ENCODE measurements at regions not wholly inside any gene's neighbourhood (a gene's known extent, or its start where the extent isn't known, plus 50 kb on each side); places are given as distances from the start of the nearest gene placed in this dataset.

GRCh38 chr6:129766959-129767728 is 57.2 kb upstream of the ARHGAP18 start (continued):
- TF ChIP-seq EZH2phosphoT487 (IDR thresholded peaks at IDR 0.05; ENCODE audit: borderline replicate concordance) (no peak), EZH2 (IDR thresholded peaks at IDR 0.05) (no peak), FOSL1 (IDR thresholded peaks at IDR 0.05; ENCODE audit: low read depth) (peak; percentile 20; the same call in 1 of the 2 replicates), SIN3A (IDR thresholded peaks at IDR 0.05; ENCODE audit: low read depth) (peak; percentile 88), ELF1 (IDR thresholded peaks at IDR 0.05; ENCODE audit: borderline replicate concordance, low read depth) (no peak)

GRCh38 chr6:129764761-129765407 is 54.9 kb upstream of the ARHGAP18 start:
- no peaks in the 10 kb centered on the region for H3K9me3 ChIP-seq (ENCODE audit: control insufficient read depth in 1 of 2, insufficient read depth in 1 of 2, low read depth in 1 of 2, low read length in 2 of 2)
- H3K4me3 ChIP-seq (replicated peaks in 1 of 2; ENCODE audit: low read depth in 1 of 2, low read length in 2 of 2), result no peak overlapping the region
- H3K4me1 ChIP-seq (ENCODE audit: control insufficient read depth in 1 of 2, insufficient read depth in 2 of 2, low read length in 2 of 2), result peaks cover 14 to 17% of the 10 kb centered on the region in 2 experiments
- H3K9me2 ChIP-seq (ENCODE audit: insufficient read depth), result no peaks in the 10 kb centered on the region
- POLR2A ChIA-PET, result no interaction called here
- ATAC-seq (no peak), DNase-seq (ENCODE audit: low read depth, low spot score) (no peak)
- RAD21 ChIA-PET (ENCODE audit: low non-redundant PET in 1 of 2, low total read pairs in 2 of 2, uncharacterized antibody in 2 of 2, unreplicated experiment in 2 of 2), result no interaction called here
- H3K9ac ChIP-seq (ENCODE audit: low read length), result no peak overlapping the region
- H4K20me1 ChIP-seq (ENCODE audit: insufficient read depth), result no peaks in the 10 kb centered on the region
- H3K79me2 ChIP-seq (ENCODE audit: insufficient read depth, low read length), result no peaks in the 10 kb centered on the region
- H3K36me3 ChIP-seq (ENCODE audit: control insufficient read depth in 1 of 2, insufficient read depth in 2 of 2, low read length in 2 of 2), result no peaks in the 10 kb centered on the region
- H2AFZ ChIP-seq (ENCODE audit: low read depth, low read length, poor library complexity, severe bottlenecking), result no peak overlapping the region
- H3K27me3 ChIP-seq (ENCODE audit: insufficient read depth, low read length), result no peaks in the 10 kb centered on the region
- CTCF ChIA-PET, result interaction anchor here (0.8 to 5.2 kb wide), 3 partner anchors 10 to 256 kb away, joined by 3 to 44 read pairs (median 3); no protein-coding TSS in a partner anchor
- TF ChIP-seq TCF7L2 (IDR thresholded peaks at IDR 0.05; ENCODE audit: borderline replicate concordance, extremely low read depth, insufficient read depth, insufficient read length) (peak; percentile 57), ELF1 (IDR thresholded peaks at IDR 0.05; ENCODE audit: borderline replicate concordance, low read depth) (no peak), ATF3 (IDR thresholded peaks at IDR 0.05) (no peak), CBX3 (IDR thresholded peaks at IDR 0.05; ENCODE audit: low read depth) (no peak), EGR1 (IDR thresholded peaks at IDR 0.05; ENCODE audit: low read depth) (no peak), ZNF274 (IDR thresholded peaks at IDR 0.05; ENCODE audit: low read depth, low read length) (no peak), YY1 (IDR thresholded peaks at IDR 0.05; ENCODE audit: extremely low read depth, insufficient replicate concordance, low read depth, low read length) (no peak)
- H3K27ac ChIP-seq (ENCODE audit: low read depth, low read length), result no peak overlapping the region
- no TSS peak for BruUV-seq (replicated peaks)
- intact Hi-C loops (cut with micrococcal nuclease), result no loop called here
- H3K4me2 ChIP-seq (ENCODE audit: low read length), result no peak overlapping the region

Data from HCT116 (cell line).